NCI-H1048 (cell line): ENCODE measurements at regions not wholly inside any gene's neighbourhood (a gene's known extent, or its start where the extent isn't known, plus 50 kb on each side); places are given as distances from the start of the nearest gene placed in this dataset.

ENCODE experiments used
- DNase-seq: peaks from one replicate; lab custom pipeline; 2025; lab: John Stamatoyannopoulos, UW

DNA sequence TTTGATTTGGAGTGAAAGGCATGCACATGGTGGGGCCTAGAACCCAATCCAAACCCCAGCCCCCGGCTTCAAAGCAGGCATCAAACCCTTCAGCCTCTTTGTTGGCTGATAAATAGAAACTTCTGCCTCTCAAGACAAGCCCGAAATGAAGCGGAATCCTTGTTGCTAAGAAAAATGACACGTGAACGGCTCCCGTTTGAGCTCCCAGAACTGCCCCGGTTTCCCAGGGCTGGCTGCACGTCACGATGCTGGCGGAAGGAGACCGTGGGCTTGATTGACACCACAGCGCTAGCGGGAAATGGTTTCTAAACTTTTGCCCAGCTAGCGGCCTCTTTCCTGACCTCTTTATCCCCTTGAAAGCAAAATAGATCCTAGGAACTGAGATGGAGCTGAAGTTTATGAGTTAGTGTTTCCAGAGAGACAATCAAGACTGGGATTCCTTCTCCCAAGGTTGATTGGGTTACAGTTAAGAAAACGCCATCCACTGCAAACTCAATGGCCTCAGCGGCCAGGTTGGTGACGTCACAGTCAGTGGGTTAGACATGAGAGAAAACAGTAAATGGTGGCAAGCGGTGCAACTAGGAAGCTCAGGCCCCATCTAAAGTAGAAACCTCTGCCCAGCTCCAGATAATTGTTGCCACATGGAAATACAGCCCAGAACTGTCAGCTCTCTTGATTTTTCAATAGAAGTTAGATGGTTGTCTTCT lies 117.0 kb downstream of the ANKRD60 start:
- no peak for DNase-seq

DNA sequence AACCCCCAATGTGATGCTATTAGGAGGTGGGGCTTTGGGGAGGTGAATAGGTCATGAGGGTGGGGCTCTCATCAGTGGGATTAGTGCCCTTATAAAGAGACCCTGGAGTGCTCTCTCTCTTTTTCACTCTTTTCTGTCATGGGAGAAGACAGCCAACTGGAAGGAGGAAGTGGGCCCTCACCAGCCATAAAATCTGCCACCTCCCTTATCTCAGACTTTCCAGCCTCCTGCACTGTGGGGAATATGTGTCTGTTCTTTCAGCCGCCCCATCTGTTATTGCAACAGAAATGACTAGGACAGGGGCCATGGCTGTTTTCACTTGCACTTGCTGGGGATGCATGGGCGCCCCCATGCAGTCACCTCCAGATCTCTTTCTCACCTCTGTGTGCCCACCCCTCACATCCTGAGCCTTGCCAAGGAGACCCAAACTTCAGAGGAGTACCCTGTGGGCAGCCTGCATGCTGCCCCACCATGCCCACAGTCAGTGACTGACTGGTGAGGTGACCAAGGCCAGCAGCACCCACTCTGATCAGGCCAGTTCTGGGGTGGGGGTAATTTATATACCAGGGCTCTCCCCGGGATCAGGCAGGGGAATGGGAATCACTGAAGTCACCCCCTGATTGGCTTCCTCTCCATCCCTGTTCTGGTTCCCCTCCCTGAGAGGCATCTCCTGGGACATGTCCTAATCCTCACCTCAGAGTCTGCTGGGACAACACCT lies 118.4 kb downstream of the ANKRD60 start:
- DNase-seq = no peak

GRCh38 chr20:58109126-58109880 lies 119.2 kb downstream of the ANKRD60 start:
- DNase-seq = no peak

GRCh38 chr20:58107533-58107932 lies 120.9 kb downstream of the ANKRD60 start:
- DNase-seq = no peak

- no peak for DNase-seq
Measured at GRCh38 chr20:58106143-58106750, 122.2 kb downstream of the ANKRD60 start.

- no peak for DNase-seq
Measured at GRCh38 chr20:58103961-58104360, 124.5 kb downstream of the ANKRD60 start.

DNA sequence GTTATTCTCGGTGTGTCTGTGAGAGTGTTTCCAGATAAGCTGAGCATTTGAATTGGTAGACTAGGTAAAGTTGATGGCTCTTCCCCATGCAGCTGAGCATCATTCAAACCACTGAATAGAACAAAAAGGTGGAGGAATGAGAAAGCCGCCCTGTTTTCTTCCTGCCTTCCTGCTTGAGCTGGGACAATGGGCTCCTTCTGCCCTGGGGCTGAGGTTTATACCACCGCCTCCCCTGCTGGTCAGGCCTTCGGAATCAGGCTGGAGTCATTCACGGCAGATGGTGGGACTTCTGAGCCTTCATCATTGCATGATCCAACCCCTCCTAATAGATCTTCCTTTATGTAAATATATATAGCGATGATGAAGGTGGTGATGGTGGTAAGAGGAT lies 124.9 kb downstream of the ANKRD60 start:
- DNase-seq = no peak

- no peak for DNase-seq
Measured at GRCh38 chr20:58102744-58103516, 125.5 kb downstream of the ANKRD60 start.

GRCh38 chr20:58102261-58102660 lies 126.2 kb downstream of the ANKRD60 start:
- no peak for DNase-seq

DNA sequence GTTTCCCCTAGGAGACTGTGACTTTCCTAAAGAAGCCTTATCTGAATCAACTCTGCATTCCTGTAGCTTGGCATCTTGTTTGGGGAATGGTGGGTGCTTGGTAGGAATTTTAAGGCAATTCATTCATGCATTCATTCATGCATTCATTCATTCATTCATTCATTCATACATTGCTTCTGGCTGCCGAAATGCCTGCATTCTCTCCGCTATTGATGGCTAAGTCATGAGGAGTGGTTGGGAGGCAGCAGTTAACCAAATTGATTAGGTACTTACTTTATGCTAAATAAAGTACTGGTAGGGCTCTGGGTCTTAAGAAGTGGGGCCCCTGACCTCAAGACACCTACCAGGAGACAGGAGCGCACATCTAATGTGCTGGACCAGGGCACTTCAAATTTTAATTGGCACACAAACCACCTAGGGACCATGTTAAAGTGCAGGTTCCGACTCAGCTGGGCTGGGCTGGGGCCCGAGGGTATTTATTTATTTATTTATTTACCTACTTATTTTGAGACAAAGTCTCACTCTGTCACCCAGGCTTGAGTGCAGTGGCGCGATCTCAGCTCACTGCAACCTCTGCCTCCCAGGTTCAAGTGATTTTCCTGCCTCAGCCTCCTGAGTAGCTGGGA lies 127.6 kb downstream of the ANKRD60 start:
- DNase-seq = no peak

- no peak for DNase-seq
Measured at GRCh38 chr20:58099956-58100730, 128.3 kb downstream of the ANKRD60 start.

DNA sequence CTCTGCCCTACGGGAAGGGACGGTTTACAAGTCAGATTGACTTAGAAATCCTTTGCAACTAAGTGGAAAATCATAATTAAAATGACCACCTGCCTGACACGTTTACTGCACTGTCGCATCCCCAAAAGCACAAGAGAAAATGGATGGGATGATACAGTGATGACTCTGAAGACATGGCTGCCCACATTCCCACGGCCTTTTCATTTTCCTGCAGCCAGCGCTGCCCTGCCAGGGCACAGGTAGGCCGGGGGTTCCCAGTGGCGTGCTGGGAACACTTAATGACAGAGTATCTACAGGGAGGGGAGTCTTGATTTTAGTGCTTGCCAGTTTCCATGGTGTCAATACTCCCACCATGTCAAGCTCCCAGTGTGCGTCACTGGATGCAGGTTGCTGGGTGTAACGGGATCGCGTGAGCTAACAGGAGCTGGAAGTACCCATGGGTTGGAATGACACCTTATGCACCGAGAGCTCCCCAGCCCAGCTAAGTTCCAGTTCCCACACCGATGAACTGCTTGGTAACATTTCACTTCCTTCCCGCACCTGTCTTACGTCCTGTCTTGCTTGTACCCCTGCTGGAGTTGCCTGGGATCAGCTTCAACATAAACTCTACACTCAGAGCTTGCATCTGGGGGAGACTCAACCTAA lies 129.0 kb downstream of the ANKRD60 start:
- DNase-seq = no peak

- no peak for DNase-seq
Measured at GRCh38 chr20:58098571-58098970, 129.9 kb downstream of the ANKRD60 start.

DNA sequence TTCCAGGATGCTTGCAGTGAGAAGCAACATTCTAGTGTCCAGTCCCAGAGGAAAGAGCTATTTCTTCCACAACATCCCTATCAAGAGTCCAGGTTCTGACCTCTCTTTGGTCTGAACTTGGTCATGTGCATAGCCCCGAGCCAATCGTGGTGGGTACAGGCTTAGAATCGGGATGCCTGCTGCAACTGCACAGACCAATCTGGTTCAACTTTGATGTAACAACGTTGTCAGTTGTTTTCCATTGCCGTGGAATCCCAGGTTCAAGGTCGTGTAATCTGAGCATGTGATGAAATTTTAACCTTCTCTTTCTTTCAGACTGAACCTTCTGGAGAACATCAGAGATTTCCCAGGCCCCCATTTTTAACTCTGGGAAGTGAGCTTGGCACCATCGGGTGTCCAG lies 130.5 kb downstream of the ANKRD60 start:
- no peak for DNase-seq

DNA sequence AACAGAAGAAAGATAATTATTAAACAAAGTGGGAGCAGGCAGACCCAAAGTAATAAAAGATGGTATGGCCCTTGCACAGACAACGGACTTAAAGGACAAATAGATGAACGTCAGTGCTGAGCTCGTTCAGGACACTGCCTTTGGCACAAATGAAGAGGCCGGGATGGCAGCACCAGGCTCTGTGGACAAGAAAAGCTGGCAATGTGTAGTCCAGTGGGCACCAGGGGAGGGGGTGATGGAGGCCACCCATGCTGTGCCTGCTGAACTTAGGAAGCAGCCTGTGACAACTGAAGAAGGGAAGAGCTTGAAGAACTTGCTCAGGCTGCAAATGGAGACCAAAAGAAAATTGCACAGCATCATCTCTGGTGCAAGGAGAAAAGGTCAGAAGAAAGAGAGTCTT lies 131.0 kb downstream of the ANKRD60 start:
- DNase-seq = no peak

DNA sequence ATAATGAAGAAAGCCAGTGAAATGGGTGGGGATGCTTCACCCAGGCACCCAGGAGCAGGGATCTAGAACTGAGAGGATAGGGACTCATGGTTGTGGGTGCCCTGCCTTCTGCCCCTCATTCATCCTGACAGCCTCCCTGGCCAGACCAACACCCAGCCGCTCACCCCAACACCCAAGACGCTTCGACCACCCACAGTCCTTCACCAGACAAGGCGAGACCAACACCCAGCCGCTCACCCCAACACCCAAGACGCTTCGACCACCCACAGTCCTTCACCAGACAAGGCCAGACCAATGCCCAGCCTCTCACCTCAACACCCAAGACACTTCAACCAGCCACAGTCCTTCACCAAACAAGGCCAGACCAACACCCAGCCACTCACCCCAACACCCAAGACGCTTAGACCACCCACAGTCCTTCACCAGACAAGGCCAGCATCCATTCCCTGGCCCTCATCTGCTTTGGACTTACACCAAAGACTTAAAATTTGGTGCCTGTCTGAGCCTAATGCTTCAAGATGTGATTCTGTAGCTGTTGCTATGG lies 131.5 kb downstream of the ANKRD60 start:
- DNase-seq = no peak

DNA sequence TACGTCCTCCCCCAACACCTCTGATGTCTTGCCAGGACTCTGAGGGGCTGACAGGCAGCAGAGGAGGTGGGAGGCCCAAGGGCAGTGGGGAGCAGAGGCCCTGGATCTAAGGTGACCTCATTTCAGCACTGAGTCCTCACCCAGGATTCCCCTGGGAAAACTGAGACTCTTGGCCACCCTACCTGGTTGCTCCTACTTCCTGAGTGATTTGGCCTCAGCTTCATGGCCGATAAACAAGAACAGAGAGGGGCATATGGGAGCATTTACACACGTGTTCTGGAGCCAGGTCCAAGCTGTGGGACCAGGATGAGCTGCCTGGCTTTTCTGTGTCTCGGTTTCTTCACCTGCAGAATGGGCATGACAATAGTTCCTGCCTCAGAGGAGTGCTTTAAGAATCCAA lies 133.8 kb downstream of the ANKRD60 start:
- DNase-seq = no peak

- DNase-seq = no peak
Measured at GRCh38 chr20:58094160-58094559, 134.3 kb downstream of the ANKRD60 start.

- no peak for DNase-seq
Measured at GRCh38 chr20:58092871-58093270, 135.6 kb downstream of the ANKRD60 start.

DNA sequence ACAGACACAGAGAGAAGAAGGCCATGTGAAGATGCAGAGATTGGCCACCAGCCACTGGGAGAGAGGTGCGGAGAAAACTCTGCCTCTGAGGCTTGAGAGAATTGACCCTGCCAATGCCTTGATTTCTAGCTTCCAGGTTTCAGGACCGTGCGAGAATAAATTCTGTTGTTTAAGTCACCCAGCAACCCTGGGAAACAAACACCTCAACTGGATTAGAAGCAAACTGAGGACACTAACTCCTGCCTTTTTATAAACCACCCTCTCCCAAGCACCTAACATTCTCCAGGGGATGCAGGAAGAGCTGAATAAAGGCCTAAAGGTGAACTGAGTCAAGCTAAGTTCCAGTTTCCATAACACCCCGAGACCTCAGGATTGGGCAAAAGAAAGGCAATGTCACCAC lies 136.1 kb downstream of the ANKRD60 start:
- DNase-seq = no peak
